ENCODE measurements at regions not wholly inside any gene's neighbourhood (a gene's known extent, or its start where the extent isn't known, plus 50 kb on each side); places are given as distances from the start of the nearest gene placed in this dataset.

DNA sequence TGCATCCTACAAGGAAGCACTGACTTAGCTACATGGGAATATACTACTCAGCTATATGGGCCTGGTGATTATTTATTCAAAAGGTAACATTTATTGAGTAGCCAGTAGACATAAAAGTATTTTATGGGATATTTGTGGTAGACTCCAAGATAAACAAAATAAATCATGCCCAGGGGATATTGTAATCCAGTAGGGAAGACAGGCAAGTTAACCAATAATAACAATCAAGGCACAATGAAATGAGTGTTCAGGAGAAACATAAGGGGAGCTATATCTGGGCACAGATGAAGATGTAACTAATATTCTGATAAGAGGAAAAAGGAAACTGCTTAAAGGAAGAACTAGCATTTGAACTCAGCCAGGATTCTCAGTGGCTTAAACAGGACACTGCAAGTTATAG is 161.4 kb upstream of the MTNR1B start:
- DNase-seq: no peak

DNA sequence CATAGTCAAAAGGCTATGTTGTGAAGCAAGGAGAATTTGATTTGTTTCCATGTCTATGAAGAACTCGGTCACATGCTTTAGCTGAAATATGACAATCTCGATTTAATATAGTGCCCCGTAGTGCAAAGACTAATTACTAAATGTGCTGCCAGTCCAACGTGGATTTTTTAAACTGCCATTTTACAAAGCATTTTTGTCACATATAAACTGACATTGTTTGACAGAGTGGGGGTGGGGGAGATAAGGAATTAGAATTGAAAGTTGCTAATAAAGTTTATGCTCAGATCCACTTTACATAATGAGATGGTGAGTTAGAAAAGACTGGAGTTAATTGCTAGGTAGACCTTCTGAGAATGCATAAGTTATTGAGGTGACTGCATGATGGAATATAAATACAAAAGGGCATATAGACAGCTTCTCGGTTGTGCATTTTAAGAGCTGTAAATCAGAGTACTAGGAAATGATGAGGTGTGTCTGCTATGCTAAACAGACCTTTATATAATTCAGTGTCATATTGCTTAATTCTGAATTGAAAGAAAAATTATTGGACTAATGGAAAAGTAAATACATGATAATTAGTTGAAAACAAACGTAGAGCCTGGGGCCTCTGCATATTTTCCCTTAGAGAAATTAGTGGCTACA is 158.9 kb upstream of the MTNR1B start:
- DNase-seq: no peak

DNA sequence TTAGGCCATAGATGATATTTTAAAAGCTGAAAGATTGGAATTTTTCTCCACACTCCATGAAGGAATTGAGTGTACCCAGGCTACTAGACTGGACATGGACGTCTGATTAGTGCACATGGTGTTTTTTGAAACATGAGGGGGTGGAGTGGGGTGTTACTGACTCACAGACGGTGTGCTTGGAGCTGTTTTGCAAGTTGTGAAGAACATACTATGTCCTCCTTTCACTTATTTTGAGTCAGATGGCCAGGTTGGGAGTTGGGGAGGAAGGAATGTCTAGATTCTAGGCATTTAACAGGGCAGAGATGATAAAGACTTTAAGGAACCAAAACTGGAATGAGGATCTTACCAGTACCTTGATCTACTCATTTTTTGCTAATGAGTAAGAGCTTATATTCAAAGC is 158.1 kb upstream of the MTNR1B start:
- DNase-seq: no peak

DNA sequence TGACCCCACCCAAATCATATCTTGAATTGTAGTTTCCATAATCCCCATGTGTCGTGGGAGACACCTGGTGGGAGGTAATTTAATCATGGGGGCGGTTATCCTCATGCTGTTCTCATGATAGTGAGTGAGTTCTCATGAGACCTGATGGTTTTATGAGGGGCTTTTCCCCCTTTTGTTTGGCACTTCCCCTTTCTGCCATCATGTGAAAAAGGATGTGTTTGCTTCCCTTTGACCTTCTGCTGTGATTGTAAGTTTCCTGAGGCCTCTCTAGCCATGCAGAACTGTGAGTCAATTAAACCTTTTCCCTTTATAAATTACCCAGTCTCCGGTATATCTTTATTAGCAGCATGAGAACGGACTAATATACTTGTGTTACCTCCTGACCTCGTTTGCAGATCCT is 156.6 kb upstream of the MTNR1B start:
- no peak for DNase-seq

DNA sequence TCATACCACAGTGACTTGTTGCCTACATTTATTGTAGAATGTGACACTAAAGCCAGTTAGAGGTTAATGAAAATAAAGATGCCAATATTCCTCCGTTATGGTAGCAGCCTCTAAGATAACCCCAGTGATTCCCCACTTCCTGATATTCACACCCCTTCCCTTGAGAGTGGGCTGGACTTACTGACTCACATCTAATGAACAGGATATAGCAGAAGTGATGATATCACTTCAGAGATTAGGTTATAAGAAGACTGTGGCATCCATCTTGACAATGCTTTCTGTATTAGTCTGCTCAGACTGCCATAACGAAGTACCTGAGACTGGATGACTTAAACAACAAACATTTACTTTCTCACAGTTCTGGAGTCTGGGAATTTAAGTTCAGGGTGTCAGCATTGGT is 149.6 kb upstream of the MTNR1B start:
- DNase-seq: no peak

GRCh38 chr11:92820860-92821259 is 148.6 kb upstream of the MTNR1B start:
- no peak for DNase-seq

DNA sequence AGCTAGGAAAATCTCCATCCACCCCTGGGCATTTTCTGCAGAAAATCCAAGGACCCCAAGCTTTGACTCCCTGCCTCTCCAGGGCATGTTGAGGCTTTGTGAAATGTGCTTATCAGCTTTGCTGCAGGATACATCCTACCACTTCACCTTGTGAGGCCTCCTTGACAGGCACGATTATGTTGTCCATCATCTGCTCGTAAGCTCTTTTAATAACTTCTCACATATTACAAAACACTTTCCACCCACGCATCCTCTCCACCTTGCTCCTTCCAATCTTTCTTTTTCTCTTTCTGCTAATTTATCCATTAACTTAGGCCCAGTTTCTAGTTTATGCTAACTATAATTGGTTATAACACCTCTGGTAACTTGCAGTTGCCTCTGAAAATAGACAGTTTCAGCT is 147.0 kb upstream of the MTNR1B start:
- no peak for DNase-seq

DNA sequence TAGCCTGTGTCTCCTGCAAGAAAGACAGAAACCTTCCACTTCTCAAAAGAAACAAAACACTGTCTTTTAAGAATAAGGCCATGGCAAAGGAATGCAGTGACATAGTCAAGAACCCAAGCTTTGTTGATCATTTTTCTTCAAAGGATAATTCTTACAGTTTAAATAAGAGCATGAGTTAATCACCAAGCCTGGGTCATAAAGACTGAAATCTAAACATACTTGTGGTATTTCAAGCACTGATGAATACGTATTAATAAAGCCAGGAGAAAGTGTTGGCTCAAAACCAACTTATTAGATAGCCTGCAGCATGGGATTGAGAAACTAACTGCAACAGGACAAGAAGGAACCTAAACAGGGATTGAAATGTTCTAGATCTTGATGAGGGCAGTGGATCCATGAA is 143.3 kb upstream of the MTNR1B start:
- DNase-seq: no peak

GRCh38 chr11:92826603-92827002 is 142.8 kb upstream of the MTNR1B start:
- DNase-seq: no peak

GRCh38 chr11:92827132-92827531 is 142.3 kb upstream of the MTNR1B start:
- DNase-seq: no peak

- no peak for DNase-seq
Observed at GRCh38 chr11:92828556-92828955, 140.9 kb upstream of the MTNR1B start.

DNA sequence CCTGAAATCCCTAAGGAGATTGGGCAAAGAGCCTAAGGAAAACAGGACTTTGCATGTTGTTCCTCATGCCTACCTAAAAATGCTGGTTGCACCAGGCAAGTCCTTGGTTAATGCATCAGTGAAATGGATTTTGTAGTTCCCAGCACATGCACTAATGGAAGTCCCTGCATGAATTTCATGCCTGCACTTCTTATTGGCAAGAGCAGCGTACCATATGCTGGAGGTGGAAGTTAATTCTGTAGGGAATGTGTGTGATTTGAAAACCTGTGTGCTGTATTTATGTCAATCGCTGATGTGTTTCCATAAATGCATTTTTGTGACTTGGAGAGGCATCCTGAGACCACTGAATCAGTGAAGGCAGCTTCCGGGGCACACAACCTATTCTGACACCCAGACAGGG is 140.3 kb upstream of the MTNR1B start:
- no peak for DNase-seq

- no peak for DNase-seq
Observed at GRCh38 chr11:92829671-92830070, 139.8 kb upstream of the MTNR1B start.

DNA sequence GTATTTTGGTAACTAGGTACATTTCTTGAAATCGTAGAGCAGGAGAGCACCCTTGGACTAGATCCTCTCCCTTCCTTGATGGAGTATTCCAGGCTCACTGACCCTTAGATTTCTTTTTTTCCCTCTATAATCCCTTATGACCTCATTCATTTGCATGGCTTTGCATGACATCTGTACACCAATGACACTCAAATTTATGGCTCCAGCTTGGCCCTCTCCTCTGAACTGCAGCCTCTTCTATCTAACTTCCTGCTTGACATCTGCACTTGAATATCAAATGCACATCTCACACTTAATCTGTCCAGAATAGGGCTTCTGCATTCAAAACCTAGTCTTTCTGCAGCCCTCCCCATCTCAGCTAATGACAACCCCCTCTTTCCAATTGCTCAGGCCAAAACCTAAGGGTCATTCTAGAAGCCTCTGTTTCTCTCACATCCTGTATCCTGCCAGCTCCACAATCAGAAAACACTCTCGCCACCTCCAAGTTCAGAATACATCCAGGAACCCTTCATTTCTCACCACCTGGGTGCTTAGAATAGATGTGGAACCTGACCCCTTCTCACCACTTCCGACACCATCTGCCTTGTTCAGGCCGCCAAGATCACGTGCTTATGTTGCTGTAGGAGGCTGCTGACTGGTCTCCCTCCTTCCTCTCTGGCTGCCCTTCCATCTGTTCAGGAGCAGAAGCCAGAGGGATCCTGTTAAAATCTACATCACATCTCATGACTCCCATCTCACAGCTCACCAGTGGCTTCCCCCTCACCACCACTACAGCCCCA is 138.9 kb upstream of the MTNR1B start:
- DNase-seq: no peak

DNA sequence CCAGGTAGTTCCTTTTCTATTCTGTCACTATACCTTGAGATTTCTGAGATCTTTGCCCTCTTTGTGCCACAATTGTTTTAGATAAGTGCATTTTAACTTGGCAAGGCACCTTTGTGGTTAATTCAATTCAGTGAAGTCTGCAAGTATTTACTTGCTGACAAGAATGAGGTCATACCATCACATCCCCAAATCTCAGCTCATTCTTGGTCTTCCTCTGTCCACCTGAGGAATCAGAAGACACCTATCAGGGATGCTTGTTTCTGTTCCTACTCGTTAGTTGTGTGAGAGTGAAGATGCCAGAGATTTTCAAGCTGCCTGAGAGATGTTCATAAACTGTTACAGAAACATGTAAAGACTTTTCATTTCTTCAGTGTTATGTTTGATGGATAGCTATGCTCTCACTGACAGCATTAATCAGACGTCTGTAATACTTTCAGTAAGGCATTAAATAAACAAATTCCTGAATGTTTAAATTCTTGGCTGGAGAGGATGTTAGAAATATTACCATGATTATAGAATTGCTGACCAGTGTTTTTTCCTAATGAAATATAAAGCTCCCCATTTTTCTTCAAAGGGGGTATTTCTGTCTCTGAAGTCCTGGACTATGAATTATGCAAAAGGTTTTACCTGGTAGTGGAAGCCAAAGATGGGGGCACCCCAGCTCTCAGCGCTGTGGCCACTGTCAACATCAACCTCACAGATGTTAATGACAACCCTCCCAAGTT is 135.0 kb upstream of the MTNR1B start:
- no peak for DNase-seq

DNA sequence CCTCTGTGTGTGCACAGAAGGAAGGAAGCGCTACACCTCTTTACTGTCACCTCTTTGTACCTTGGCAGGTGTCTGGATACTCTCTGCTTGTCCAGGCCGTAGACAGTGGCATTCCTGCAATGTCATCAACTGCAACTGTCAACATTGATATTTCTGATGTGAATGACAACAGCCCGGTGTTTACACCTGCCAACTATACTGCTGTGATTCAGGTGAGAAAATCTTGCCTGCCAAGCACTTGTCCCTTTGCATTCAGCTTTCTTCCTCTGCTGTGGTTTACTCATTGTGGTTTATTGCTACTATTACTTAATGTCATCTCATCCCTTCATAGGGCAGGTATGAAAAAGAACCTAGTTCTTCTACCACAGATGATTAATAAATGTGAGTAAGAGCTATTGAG is 131.9 kb upstream of the MTNR1B start:
- DNase-seq: no peak

DNA sequence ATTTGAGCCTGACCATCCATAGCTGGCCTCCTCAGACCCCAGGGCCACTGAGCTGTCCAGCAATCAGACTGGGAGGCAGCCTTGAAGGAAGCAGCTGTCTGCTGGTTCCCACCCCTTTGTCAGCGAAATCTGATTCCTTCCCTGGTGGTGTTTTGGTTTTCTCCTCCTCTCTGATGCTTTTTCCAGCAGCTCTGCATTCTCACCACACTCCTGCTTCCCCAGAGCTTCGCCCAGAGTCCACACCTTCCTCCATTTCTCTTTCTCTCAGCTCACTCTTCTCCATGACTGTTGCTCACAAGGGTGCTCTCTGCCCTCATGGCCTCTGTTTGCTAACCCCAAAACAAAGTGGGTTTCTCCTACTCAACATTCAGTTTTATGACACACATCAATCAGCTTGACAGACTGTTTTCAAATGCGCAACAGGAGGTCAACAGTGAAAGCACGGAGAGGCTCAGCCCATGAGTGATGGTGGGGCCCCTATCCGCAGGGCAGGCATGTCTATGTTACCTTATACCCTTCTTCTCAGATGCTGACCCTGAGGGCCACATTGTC is 130.6 kb upstream of the MTNR1B start:
- DNase-seq: no peak

- DNase-seq: no peak
Observed at GRCh38 chr11:92839450-92839849, 130.0 kb upstream of the MTNR1B start.

- no peak for DNase-seq
Observed at GRCh38 chr11:92841719-92842118, 127.7 kb upstream of the MTNR1B start.

DNA sequence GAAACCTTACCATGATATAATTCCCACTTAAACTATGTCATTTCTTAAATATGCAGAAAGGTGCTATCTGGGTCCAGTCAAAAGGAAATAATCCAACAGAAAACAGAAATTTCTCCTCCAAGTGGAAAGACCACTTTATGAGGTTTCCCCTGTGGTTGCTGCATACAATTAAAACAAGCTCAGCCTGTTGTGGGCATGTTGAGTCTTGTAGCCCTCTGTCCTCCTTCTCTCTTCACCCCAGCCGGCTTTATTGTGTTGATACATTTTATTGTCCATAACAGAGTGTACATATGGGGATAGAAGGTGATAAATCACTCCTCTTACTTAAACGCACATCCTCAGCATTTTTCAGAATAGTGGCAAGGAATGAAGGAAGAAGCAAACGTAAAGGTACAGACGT is 126.0 kb upstream of the MTNR1B start:
- no peak for DNase-seq

GRCh38 chr11:92844197-92844596 is 125.3 kb upstream of the MTNR1B start:
- no peak for DNase-seq

GRCh38 chr11:92845390-92845789 is 124.1 kb upstream of the MTNR1B start:
- no peak for DNase-seq

DNA sequence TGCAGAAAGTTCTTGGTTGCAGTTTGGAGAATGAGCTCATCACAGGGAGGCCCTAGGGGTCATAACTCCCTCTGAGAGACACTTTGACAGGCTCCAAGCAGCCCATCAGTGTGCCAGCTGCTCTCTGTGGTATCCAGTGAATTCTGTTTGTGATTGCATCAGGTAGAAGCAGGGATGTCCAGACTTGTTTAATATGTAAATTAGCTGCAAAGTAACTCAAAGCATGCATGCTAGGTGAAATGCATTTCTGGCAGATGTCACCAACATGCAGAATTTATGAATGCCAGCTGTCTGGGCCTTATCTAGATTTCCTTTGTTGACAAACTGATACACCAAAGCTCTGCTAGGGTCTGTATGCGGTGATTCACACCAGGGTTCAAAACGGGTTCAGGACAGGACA is 123.6 kb upstream of the MTNR1B start:
- no peak for DNase-seq

Data from NCI-H1048 (cell line).